ENCODE measurements at regions not wholly inside any gene's neighbourhood (a gene's known extent, or its start where the extent isn't known, plus 50 kb on each side); places are given as distances from the start of the nearest gene placed in this dataset.

- Histone ChIP-seq H3K9ac (ENCODE audit: low read length) (no peak overlapping the region), H3K4me1 (ENCODE audit: control insufficient read depth, insufficient read depth, low read length) (peaks cover 3% of the 10 kb centered on the region), H3K27me3 (replicated peaks; ENCODE audit: control insufficient read depth, insufficient read depth, low read length) (no peaks in the 10 kb centered on the region), H3K36me3 (ENCODE audit: control insufficient read depth, insufficient read depth, low read length, severe bottlenecking) (no peaks in the 10 kb centered on the region), H3K4me3 (ENCODE audit: low read length) (no peak overlapping the region), H3K9me3 (ENCODE audit: control insufficient read depth, low read length) (no peaks in the 10 kb centered on the region)
- DNase-seq (ENCODE audit: low read depth) = peak; percentile 43
Observed at GRCh38 chr2:183490914-183491313, 366.7 kb downstream of the NUP35 start.

GRCh38 chr2:183493040-183493439 lies 368.8 kb downstream of the NUP35 start:
- Histone ChIP-seq H3K27me3 (replicated peaks; ENCODE audit: control insufficient read depth, insufficient read depth, low read length) (no peaks in the 10 kb centered on the region), H3K36me3 (ENCODE audit: control insufficient read depth, insufficient read depth, low read length, severe bottlenecking) (no peaks in the 10 kb centered on the region), H3K4me1 (ENCODE audit: control insufficient read depth, insufficient read depth, low read length) (peaks cover 3% of the 10 kb centered on the region), H3K9ac (ENCODE audit: low read length) (no peak overlapping the region), H3K4me3 (ENCODE audit: low read length) (no peak overlapping the region), H3K9me3 (ENCODE audit: control insufficient read depth, low read length) (no peaks in the 10 kb centered on the region)
- DNase-seq (ENCODE audit: low read depth) = no peak

- DNase-seq (ENCODE audit: low read depth) = no peak
- Histone ChIP-seq H3K9me3 (ENCODE audit: control insufficient read depth, low read length) (peaks cover 6% of the 10 kb centered on the region), H3K36me3 (ENCODE audit: control insufficient read depth, insufficient read depth, low read length, severe bottlenecking) (no peaks in the 10 kb centered on the region), H3K9ac (ENCODE audit: low read length) (no peak overlapping the region), H3K4me1 (ENCODE audit: control insufficient read depth, insufficient read depth, low read length) (peaks cover 3% of the 10 kb centered on the region), H3K4me3 (ENCODE audit: low read length) (no peak overlapping the region), H3K27me3 (replicated peaks; ENCODE audit: control insufficient read depth, insufficient read depth, low read length) (no peaks in the 10 kb centered on the region)
Observed at GRCh38 chr2:183495079-183495478, 370.8 kb downstream of the NUP35 start.

DNA sequence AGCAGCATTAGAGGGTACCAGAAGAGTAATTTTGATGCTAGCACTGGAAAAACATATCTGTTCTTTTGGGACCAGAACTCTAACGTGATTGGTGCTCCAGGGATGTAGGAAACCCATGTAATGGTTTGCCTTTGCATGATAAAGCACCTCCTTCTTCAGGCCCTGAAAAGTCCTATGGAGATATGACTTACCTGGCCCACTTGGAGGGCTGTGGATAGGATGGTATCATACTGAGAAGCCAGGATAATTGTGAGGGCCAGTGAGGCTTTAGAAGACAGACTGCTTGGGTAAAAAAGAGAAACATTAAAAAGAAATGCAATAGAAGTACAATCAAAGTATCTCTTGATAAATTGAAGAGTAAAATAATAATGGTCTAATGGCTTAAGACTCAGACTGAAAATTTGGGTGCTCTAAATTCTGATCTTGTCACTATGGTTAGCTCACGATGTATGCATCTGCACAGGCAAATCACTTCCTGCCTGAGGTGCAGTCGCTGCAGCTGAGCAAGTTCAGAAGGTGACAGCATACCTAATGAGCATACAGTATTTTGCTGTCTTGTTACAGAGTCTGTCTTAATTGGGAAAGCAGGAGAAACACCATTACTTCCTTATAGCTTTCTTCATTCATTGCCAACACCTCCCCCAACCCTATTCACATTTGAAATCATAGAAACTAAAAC lies 371.5 kb downstream of the NUP35 start:
- H3K36me3 ChIP-seq (ENCODE audit: control insufficient read depth, insufficient read depth, low read length, severe bottlenecking) = no peaks in the 10 kb centered on the region
- peaks cover 3% of the 10 kb centered on the region for H3K4me1 ChIP-seq (ENCODE audit: control insufficient read depth, insufficient read depth, low read length)
- H3K9ac ChIP-seq (ENCODE audit: low read length) = no peak overlapping the region
- peaks cover 6% of the 10 kb centered on the region for H3K9me3 ChIP-seq (ENCODE audit: control insufficient read depth, low read length)
- no peaks in the 10 kb centered on the region for H3K27me3 ChIP-seq (replicated peaks; ENCODE audit: control insufficient read depth, insufficient read depth, low read length)
- DNase-seq (ENCODE audit: low read depth) = no peak
- H3K4me3 ChIP-seq (ENCODE audit: low read length) = no peak overlapping the region

DNA sequence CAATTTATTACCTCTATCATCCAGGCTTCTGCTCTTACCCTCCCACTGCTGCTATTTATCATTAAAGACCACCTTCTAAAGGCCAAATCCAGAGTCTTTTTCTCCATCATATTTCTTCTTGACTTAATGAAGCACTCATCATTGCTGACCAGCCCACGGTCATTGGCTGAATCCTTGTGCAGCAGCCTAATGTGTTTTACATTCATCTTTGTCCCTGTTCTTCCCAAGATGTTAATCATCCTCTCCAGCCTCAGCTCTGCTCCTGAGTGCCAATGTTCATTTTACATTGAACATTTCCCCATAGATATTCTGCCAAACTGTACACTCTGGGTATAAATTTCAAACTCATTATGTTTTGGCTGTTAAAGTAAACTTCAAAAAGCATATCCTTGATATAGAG lies 373.6 kb downstream of the NUP35 start:
- Histone ChIP-seq H3K9ac (ENCODE audit: low read length) (no peak overlapping the region), H3K4me1 (ENCODE audit: control insufficient read depth, insufficient read depth, low read length) (no peaks in the 10 kb centered on the region), H3K27me3 (replicated peaks; ENCODE audit: control insufficient read depth, insufficient read depth, low read length) (no peaks in the 10 kb centered on the region), H3K9me3 (ENCODE audit: control insufficient read depth, low read length) (peaks cover 6% of the 10 kb centered on the region), H3K36me3 (ENCODE audit: control insufficient read depth, insufficient read depth, low read length, severe bottlenecking) (no peaks in the 10 kb centered on the region), H3K4me3 (ENCODE audit: low read length) (no peak overlapping the region)
- DNase-seq (ENCODE audit: low read depth) = no peak

DNA sequence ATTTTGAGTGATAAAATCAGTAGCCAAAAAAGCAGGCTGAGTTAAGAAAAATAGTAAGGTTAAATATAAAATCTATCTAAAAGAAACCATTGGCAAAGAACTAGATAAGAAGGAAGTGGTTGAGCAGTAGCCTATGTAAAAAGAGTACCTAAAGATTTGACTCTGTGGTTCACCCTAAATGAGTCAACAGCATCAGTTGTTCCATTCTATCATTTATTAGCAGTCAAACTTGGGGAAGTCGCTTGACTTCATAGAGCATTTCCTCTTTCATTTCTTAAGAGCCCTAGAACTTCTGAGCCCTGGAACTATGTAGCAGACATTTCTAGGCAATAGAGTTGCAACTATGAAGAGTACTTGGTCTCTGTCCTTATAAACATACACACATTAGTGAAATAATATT lies 381.7 kb downstream of the NUP35 start:
- DNase-seq (ENCODE audit: low read depth) = no peak
- H3K4me1 ChIP-seq (ENCODE audit: control insufficient read depth, insufficient read depth, low read length) = no peaks in the 10 kb centered on the region
- H3K4me3 ChIP-seq (ENCODE audit: low read length) = no peak overlapping the region
- no peak overlapping the region for H3K9ac ChIP-seq (ENCODE audit: low read length)
- no peaks in the 10 kb centered on the region for H3K36me3 ChIP-seq (ENCODE audit: control insufficient read depth, insufficient read depth, low read length, severe bottlenecking)
- H3K27me3 ChIP-seq (replicated peaks; ENCODE audit: control insufficient read depth, insufficient read depth, low read length) = no peaks in the 10 kb centered on the region
- no peaks in the 10 kb centered on the region for H3K9me3 ChIP-seq (ENCODE audit: control insufficient read depth, low read length)

- no peak for DNase-seq (ENCODE audit: low read depth)
- H3K27me3 ChIP-seq (replicated peaks; ENCODE audit: control insufficient read depth, insufficient read depth, low read length) = no peaks in the 10 kb centered on the region
Observed at GRCh38 chr2:183511154-183511553, 386.9 kb downstream of the NUP35 start.

GRCh38 chr2:183519371-183520056 lies 395.3 kb downstream of the NUP35 start:
- no peak for DNase-seq (ENCODE audit: low read depth)
- H3K9ac ChIP-seq (ENCODE audit: low read length) = no peak overlapping the region
- H3K27me3 ChIP-seq (replicated peaks; ENCODE audit: control insufficient read depth, insufficient read depth, low read length) = no peaks in the 10 kb centered on the region
- H3K4me3 ChIP-seq (ENCODE audit: low read length) = no peak overlapping the region
- no peaks in the 10 kb centered on the region for H3K36me3 ChIP-seq (ENCODE audit: control insufficient read depth, insufficient read depth, low read length, severe bottlenecking)
- H3K9me3 ChIP-seq (ENCODE audit: control insufficient read depth, low read length) = peaks cover 3% of the 10 kb centered on the region
- H3K4me1 ChIP-seq (ENCODE audit: control insufficient read depth, insufficient read depth, low read length) = no peaks in the 10 kb centered on the region

More at GRCh38 chr2:183511154-183511553, 386.9 kb downstream of the NUP35 start:
- H3K4me3 ChIP-seq (ENCODE audit: low read length) = no peak overlapping the region
- no peaks in the 10 kb centered on the region for H3K36me3 ChIP-seq (ENCODE audit: control insufficient read depth, insufficient read depth, low read length, severe bottlenecking)
- H3K4me1 ChIP-seq (ENCODE audit: control insufficient read depth, insufficient read depth, low read length) = no peaks in the 10 kb centered on the region
- H3K9ac ChIP-seq (ENCODE audit: low read length) = no peak overlapping the region
- no peaks in the 10 kb centered on the region for H3K9me3 ChIP-seq (ENCODE audit: control insufficient read depth, low read length)

GRCh38 chr2:183521911-183522310 lies 397.7 kb downstream of the NUP35 start:
- H3K4me1 ChIP-seq (ENCODE audit: control insufficient read depth, insufficient read depth, low read length) = no peaks in the 10 kb centered on the region
- peak; percentile 3 for DNase-seq (ENCODE audit: low read depth)
- H3K4me3 ChIP-seq (ENCODE audit: low read length) = no peak overlapping the region
- peaks cover 3% of the 10 kb centered on the region for H3K9me3 ChIP-seq (ENCODE audit: control insufficient read depth, low read length)
- H3K36me3 ChIP-seq (ENCODE audit: control insufficient read depth, insufficient read depth, low read length, severe bottlenecking) = no peaks in the 10 kb centered on the region
- no peak overlapping the region for H3K9ac ChIP-seq (ENCODE audit: low read length)
- H3K27me3 ChIP-seq (replicated peaks; ENCODE audit: control insufficient read depth, insufficient read depth, low read length) = no peaks in the 10 kb centered on the region

- H3K4me3 ChIP-seq (ENCODE audit: low read length) = no peak overlapping the region
- no peaks in the 10 kb centered on the region for H3K36me3 ChIP-seq (ENCODE audit: control insufficient read depth, insufficient read depth, low read length, severe bottlenecking)
- no peaks in the 10 kb centered on the region for H3K4me1 ChIP-seq (ENCODE audit: control insufficient read depth, insufficient read depth, low read length)
- H3K27me3 ChIP-seq (replicated peaks; ENCODE audit: control insufficient read depth, insufficient read depth, low read length) = no peaks in the 10 kb centered on the region
- H3K9me3 ChIP-seq (ENCODE audit: control insufficient read depth, low read length) = peaks cover 3% of the 10 kb centered on the region
- no peak overlapping the region for H3K9ac ChIP-seq (ENCODE audit: low read length)
- DNase-seq (ENCODE audit: low read depth) = peak; percentile 30
Observed at GRCh38 chr2:183522489-183523266, 398.4 kb downstream of the NUP35 start.

DNA sequence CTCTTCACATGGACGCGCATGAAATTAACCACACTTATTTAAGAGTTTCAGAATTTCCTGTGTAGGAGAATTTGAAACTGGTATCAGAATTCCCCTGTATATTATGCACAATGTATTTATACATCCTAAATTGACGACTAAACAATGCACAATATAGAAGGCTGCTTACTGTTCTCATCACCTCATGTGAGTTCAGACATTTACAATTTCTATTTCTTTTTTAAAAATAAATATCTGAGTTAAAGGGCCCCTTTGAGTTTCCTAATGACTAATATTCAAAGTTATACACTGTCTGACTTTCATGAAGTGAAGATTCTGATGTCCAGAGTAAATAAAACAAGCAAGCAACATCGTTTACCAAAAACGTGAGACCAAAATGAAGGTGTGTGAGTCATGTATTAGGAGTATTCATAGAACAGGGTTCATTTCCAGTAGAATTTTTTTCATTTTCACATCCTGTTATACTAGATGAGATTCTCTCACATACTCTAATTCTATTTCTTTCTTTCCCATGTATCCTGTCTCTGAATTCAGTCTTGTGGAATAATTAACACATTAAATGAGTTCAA lies 406.2 kb downstream of the NUP35 start:
- H3K36me3 ChIP-seq (ENCODE audit: control insufficient read depth, insufficient read depth, low read length, severe bottlenecking) = no peaks in the 10 kb centered on the region
- no peak overlapping the region for H3K9ac ChIP-seq (ENCODE audit: low read length)
- DNase-seq (ENCODE audit: low read depth) = no peak
- no peaks in the 10 kb centered on the region for H3K4me1 ChIP-seq (ENCODE audit: control insufficient read depth, insufficient read depth, low read length)
- no peak overlapping the region for H3K4me3 ChIP-seq (ENCODE audit: low read length)
- H3K27me3 ChIP-seq (replicated peaks; ENCODE audit: control insufficient read depth, insufficient read depth, low read length) = no peaks in the 10 kb centered on the region
- no peaks in the 10 kb centered on the region for H3K9me3 ChIP-seq (ENCODE audit: control insufficient read depth, low read length)

Measured in adipocyte (in vitro differentiated cells).